Mucosa of gallbladder (tissue), 1 donor: ENCODE measurements at regions not wholly inside any gene's neighbourhood (a gene's known extent, or its start where the extent isn't known, plus 50 kb on each side); places are given as distances from the start of the nearest gene placed in this dataset.
"Not testable (repeated sequence)": the region's sequence is repeated elsewhere in the genome, so short reads cannot be mapped to it uniquely, and the experiment has no call there.

Experiments
- DNase-seq: peaks from one replicate; pipeline ENCODE4 v3.0.0-alpha.2; 2020; ENCODE audit warnings: low spot score
- donor health status: DM: no; HTN: no; CAD: no.

GRCh38 chr12:88833641-88834116 is 253.4 kb upstream of the KITLG start:
- DNase-seq = no peak

- not testable (repeated sequence) for DNase-seq
Observed at GRCh38 chr12:88828537-88828936, 248.3 kb upstream of the KITLG start.

DNA sequence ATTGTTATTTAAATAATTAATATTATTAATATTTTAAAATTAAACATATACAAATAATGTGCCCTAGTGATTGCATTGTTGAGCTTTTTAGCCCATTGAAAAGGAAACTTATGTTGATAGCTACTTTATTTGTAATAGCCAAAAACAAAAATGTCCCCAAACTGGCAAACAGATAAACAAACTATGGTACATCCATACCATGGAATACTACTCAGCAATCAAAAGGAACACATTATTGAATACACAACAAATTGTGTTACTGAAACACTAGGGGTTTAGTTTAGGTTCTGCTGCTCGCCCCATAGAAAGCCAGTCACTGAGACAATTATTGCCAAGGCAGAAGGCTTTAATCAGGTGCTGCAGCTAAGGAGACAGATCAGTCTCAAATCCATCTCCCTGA is 239.7 kb upstream of the KITLG start:
- DNase-seq = no peak

GRCh38 chr12:88816201-88816600 is 235.9 kb upstream of the KITLG start:
- no peak for DNase-seq

GRCh38 chr12:88814779-88815178 is 234.5 kb upstream of the KITLG start:
- DNase-seq = no peak

DNA sequence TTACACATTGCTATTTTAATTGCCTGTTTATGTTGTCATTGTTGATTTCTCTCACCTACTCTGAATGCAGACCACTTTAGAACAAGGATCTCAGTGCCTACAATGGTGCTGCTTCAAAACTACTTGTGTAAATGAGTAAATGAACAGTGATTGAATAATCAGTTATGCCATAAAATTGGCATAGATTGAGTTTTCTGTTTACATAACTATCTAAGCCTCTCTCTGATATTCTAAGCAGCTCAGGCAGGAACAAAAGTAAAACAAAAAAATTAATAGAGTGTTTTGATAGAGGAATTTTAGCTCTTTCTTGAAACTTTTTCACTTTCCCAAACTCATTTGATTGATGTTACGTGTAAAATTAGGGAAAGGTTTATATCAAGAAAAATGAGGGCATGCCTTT is 232.3 kb upstream of the KITLG start:
- no peak for DNase-seq

DNA sequence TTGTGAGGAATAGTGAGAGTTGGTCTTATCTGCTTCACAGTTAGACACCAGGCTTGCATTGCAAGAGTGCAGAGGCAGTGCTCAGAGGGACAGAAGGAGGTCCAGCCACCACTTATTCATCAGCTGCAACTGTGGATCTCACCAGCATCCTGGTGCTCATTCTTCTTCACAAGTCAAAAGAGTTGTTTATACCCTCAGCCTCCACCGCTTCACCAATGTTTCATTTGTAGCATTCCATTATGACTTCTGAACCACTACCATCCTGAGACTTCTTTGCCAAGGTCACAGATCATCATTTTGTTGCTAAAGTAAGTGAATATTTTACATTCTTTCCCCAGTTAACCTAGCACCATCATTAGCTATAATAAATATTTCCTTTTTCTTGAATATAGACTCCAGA is 230.5 kb upstream of the KITLG start:
- DNase-seq = no peak

GRCh38 chr12:88809841-88810240 is 229.6 kb upstream of the KITLG start:
- not testable (repeated sequence) for DNase-seq

- no peak for DNase-seq
Observed at GRCh38 chr12:88805692-88806091, 225.4 kb upstream of the KITLG start.

DNA sequence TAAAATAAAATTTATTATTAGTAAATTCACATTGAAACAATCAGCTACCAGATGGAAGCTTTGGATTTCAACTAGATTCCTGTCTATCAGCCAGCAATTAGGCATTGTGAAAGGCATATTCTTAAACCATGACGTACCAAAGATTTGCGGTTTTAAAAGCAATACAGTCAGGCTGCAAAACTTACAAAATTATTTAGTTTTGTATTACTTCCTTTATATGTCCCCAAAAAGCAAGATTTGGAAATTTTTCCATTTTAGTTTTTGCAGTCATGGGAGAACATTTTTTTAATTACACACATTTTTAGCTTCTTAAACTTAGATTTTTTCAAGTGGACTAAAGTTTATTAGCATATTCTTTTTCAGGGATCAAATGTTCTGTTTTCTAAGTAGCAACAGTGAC is 225.0 kb upstream of the KITLG start:
- DNase-seq = no peak

- DNase-seq = no peak
Observed at GRCh38 chr12:88802096-88802706, 221.9 kb upstream of the KITLG start.

DNA sequence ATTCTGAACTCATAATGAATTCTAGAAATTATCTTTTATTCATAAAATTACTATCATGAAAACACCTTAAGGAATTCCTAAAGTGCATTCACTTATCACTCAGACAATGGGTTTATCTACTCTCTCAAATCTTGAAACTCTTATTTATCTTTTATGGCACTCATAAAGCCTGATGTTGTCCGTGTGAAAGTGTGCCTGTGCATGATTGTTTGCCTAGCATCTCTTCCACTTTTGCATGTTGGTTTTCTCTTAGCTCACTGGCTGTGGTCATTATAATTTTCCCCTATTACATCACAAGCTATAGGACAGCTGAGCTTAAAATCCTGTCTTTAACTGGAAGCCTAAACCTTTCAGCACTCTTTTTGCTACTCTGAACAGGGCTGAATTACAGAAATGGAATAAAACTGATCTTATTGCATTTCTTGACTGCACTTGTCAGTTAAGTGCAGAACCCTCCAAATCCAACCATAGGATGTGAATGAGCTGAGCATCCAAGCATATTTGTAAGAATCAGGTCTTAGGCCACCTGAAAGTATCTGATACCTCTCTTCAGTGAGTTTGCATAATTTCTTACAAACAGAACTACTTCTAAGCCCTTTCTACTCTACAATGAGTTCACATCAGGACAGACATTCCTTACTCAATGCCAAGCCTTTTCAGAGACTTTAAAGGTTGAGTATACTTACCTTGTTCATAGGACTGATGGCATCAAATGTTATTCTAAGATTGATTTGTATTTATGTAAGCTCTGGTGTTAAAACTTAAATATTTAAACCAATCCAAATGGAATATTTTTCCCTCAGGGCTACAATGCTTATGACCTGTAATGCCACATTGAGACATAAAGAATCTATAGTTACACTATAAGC is 221.2 kb upstream of the KITLG start:
- DNase-seq = no peak

- DNase-seq = no peak
Observed at GRCh38 chr12:88793096-88793495, 212.8 kb upstream of the KITLG start.

- DNase-seq = no peak
Observed at GRCh38 chr12:88790231-88790630, 210.0 kb upstream of the KITLG start.

- no peak for DNase-seq
Observed at GRCh38 chr12:88784166-88784565, 203.9 kb upstream of the KITLG start.

- DNase-seq = no peak
Observed at GRCh38 chr12:88782351-88782750, 202.1 kb upstream of the KITLG start.

GRCh38 chr12:88781909-88782308 is 201.6 kb upstream of the KITLG start:
- no peak for DNase-seq

GRCh38 chr12:88778064-88778463 is 197.8 kb upstream of the KITLG start:
- no peak for DNase-seq

DNA sequence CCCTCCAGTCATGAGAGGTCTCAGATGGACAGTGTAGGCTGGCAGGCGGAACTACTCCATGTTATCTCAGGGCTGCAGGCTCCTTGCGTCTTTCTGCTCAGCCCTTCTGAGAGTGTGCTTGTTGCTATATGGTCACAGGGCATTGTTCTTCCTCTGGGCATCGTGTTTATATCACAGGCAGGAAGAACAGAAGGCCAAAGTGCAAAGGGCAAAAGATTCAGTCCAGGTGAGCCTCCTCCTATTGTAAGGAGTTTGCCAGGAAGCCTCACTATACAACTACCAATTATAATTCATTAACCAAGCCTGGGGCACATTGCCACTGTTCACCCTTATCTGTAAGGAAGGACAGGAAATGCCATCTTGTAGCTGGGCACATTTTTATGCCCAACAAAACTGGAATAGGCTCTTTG is 195.5 kb upstream of the KITLG start:
- peak; percentile 88 for DNase-seq

- DNase-seq = no peak
Observed at GRCh38 chr12:88767699-88768098, 187.4 kb upstream of the KITLG start.

- no peak for DNase-seq
Observed at GRCh38 chr12:88764781-88765480, 184.7 kb upstream of the KITLG start.

GRCh38 chr12:88763536-88764100 is 183.3 kb upstream of the KITLG start:
- no peak for DNase-seq
